ENCODE measurements at regions not wholly inside any gene's neighbourhood (a gene's known extent, or its start where the extent isn't known, plus 50 kb on each side); places are given as distances from the start of the nearest gene placed in this dataset.

- TF ChIP-seq CTCF (IDR thresholded peaks at IDR 0.05): no peak
- no peak for TF ChIP-seq POLR2AphosphoS5 (IDR thresholded peaks at IDR 0.05; ENCODE audit: low read depth, low read length)
- no peak for TF ChIP-seq SIN3A (IDR thresholded peaks at IDR 0.05; ENCODE audit: borderline replicate concordance, insufficient read depth, low read depth, low read length)
- TF ChIP-seq, protein P1, sequence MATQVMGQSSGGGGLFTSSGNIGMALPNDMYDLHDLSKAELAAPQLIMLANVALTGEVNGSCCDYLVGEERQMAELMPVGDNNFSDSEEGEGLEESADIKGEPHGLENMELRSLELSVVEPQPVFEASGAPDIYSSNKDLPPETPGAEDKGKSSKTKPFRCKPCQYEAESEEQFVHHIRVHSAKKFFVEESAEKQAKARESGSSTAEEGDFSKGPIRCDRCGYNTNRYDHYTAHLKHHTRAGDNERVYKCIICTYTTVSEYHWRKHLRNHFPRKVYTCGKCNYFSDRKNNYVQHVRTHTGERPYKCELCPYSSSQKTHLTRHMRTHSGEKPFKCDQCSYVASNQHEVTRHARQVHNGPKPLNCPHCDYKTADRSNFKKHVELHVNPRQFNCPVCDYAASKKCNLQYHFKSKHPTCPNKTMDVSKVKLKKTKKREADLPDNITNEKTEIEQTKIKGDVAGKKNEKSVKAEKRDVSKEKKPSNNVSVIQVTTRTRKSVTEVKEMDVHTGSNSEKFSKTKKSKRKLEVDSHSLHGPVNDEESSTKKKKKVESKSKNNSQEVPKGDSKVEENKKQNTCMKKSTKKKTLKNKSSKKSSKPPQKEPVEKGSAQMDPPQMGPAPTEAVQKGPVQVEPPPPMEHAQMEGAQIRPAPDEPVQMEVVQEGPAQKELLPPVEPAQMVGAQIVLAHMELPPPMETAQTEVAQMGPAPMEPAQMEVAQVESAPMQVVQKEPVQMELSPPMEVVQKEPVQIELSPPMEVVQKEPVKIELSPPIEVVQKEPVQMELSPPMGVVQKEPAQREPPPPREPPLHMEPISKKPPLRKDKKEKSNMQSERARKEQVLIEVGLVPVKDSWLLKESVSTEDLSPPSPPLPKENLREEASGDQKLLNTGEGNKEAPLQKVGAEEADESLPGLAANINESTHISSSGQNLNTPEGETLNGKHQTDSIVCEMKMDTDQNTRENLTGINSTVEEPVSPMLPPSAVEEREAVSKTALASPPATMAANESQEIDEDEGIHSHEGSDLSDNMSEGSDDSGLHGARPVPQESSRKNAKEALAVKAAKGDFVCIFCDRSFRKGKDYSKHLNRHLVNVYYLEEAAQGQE (IDR thresholded peaks at IDR 0.05; ENCODE audit: insufficient read depth in 1 of 2, low read depth in 2 of 2, low read length in 1 of 2): no peak
- no peak for TF ChIP-seq TCF7L2 (IDR thresholded peaks at IDR 0.05; ENCODE audit: low read depth, low read length)
These were observed 596.1 kb downstream of the HTR1B start for GRCh38 chr6:76867182-76867581.

All from Panc1 (cell line).